NCI-H69 (cell line): ENCODE measurements at regions not wholly inside any gene's neighbourhood (a gene's known extent, or its start where the extent isn't known, plus 50 kb on each side); places are given as distances from the start of the nearest gene placed in this dataset.

ENCODE experiments used
- DNase-seq: peaks from one replicate; lab custom pipeline; 2025; lab: John Stamatoyannopoulos, UW

- DNase-seq = peak; percentile 64
Observed at GRCh38 chr17:74082886-74083285, 120.6 kb upstream of the RPL38 start.

DNA sequence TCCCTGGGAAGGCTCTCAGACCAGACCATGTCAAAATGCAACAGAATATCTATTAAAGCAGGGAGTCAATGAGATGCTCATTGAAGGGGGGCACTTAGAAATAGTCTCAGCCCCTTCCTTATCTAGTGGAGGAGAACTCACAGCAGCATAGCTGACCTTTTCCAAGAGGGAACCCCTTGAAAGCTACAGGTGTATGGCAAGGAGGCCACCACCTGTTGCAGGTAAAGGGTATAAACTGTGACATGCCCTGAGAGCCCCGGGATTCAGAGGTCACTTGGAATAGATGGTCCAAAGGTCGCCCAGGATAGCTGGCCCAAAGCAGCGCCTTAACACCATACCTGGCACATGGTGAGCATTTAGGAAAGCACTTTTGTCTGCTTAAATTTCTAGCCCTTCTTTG lies 120.2 kb upstream of the RPL38 start:
- no peak for DNase-seq

DNA sequence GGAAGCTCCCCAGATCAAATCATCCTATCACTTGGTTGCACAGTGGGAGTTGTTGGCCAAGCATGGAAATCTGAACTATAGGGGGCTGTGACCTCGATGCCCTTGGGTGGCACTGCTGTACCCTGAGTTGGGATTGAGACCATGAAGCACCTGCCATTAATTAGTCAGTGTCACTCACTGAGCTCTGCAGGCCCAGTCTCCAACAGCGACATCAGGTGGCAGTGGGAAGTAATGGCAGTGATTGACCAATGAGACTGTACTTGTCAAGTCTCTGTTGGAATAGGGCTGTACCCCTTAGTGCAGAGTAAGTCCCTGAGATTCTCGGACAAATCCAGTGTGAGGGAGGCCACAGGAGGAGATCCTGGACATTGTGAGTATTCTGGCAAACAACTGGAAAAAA lies 118.0 kb upstream of the RPL38 start:
- peak; percentile 24 for DNase-seq

DNA sequence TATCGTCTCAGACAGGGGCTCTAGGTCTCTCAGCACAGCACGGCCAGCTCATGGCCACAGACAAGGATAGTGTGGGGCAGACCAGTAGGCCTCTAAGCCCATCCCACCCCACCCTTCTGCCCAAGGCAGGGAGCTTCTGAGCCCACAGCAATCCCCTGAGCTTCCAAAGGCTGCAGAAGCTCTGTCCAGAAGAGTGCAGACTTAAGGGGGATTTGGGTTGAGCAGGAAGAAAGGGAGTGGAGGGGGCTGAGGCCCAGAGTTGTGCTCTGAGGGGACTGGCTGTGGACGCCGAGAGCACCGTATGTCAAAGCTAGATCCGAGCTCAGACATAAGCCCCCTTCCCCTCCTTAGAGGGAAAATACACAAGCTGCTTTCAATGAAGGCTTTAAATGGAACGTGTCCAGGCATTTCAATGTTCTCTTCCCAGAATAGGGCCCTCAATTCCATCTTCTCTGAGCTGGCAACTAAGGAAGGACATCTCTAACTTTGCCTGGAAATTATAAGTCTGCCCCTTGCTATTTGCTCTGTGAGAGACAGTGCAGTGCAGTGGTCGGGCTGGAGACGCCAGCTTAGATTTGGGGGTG lies 116.4 kb upstream of the RPL38 start:
- DNase-seq = no peak

- DNase-seq = no peak
Observed at GRCh38 chr17:74088285-74088933, 115.1 kb upstream of the RPL38 start.

GRCh38 chr17:74088934-74089329 lies 114.5 kb upstream of the RPL38 start:
- DNase-seq = no peak

DNA sequence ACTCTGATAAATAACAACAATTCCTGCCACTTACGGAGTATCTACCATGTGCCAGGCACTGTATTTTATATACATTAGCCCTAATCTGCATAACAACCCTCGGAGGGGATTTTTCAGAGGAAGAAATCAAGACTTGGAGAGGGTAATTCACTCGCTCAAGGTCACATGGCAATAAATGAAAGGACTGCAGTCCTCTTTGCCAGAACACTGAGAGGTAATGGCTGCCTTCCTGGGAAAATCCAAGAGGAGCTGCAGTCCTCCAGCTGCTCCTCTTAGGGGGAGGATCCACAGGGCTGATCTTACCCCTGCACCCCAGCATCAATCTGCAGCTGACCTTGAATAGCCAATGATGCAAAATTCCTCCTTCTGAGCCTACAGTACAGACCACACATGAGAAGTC lies 114.1 kb upstream of the RPL38 start:
- no peak for DNase-seq

- peak; percentile 82 for DNase-seq
Observed at GRCh38 chr17:74089869-74090464, 113.5 kb upstream of the RPL38 start.

GRCh38 chr17:74094651-74095050 lies 108.8 kb upstream of the RPL38 start:
- DNase-seq = no peak

DNA sequence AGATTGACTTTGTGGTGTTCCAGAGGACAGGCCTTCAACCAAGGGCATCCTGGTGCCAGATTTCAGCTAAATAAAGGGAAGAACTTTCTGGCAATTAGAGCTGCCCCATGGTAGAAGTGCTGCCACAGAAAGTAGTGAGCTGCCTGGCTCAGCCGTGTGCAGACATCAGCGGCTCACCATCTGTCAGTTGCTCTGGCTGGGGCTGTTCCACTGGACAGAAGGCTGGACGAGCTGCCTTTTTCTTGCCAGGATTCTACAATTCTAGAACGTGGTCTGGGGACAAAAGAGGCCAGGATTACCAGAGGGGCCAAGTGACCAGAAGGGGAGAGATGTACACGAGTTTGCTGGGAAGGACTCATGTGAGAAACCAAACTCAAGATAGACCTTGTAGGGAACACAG lies 107.0 kb upstream of the RPL38 start:
- DNase-seq = no peak

DNA sequence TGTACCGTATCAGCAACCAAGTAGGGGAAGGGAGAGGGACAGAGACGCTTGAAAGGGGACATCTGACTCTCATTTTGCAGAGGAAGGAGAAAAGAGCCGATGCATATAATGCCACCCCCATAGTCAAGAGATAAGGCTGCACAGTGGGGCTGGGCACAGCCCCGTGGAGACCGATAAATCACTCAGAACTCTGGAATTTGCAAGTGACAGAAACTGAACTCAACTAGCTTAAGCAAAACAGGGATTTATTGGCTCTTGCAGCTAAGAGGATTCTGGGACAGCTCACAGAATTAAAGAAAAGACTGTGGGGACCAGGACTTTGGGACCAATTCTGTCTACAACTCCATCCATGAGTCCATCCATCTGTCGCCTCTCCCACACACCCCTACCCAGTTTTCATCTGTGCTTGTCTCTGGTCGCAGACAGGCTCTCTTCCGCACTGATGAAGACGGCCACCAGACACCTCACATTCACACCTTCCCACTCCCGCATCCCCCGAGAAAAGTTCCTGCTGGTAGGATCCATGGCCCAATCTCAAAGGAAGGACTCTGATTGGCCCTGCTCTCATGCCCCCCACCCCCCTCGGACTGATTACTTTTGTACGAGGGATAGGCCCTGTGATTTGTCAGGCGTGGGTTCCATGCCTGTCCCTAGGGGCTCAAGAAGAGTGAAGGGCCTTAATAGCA lies 105.9 kb upstream of the RPL38 start:
- DNase-seq = no peak

- DNase-seq = no peak
Observed at GRCh38 chr17:74098136-74099024, 105.1 kb upstream of the RPL38 start.

DNA sequence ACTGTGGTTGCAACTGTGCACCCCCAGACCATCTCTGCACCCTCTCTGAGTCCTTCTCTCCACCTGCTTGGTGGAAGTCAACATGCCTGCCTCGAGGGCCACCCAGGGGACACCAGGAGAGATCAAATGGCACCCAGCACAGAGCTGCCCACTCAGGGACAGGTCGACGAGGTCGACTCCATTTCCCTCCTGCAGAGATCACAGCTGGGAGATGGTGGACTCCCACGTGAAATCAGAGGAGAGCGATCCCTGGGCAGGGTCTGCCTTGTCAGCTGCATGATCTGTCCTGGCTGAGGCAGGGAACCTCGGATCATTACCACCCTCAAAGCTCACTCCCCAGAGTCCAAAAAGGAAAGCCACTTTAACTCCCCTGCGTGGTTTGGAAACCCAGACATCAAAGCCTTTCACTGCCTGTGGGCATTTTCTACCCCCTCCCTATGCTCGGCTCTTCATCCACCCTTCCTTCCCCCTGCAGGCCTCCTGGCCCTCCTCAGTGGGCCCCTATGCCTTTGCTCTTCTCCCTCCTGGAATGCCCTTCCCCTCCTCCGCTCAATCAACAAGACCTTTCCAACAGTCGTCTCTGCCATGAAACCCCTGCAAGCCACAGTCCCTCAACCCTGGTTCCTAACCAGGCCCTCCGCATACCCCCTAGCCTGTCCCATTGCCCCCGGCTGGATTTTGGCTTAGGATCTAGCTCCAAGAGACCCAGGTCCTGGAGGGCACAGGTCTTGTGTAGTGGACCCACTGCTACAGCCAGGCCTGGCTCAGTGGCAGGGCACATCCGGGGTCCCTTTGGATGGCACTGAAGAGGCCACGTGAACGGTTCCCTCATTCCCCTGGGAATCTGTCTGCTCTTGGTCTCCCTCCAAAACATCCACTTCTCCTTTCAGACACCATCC lies 103.8 kb upstream of the RPL38 start:
- DNase-seq = no peak

GRCh38 chr17:74104921-74105320 lies 98.6 kb upstream of the RPL38 start:
- DNase-seq = no peak

GRCh38 chr17:74107107-74107506 lies 96.4 kb upstream of the RPL38 start:
- no peak for DNase-seq

DNA sequence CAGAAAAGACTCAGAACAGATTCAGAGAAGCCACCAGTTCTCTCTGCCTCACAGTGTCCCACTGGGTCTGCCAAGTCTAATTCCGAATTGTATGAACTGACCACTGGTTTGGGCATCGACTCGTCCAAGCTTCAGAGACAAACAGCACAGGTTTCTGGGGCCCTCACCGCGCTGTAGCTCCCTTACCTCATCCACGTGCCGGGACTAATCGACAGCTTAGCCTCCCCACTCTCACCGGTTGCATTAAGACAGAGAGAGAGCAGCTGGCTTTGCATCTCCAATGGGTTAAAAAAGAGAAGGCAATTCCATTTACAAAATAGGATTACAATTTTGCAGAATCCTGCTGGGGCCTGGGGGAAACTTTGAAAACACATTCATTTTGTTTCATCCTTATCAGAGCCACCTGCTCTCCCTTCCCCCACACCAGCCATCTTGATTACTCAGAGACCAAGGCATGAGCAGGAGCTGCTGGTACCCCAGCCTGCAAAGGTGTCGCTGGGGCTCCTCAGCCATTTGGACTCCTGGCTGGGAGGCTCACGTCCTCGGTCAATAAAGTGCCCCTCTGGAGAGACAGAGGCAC lies 95.3 kb upstream of the RPL38 start:
- DNase-seq = no peak

DNA sequence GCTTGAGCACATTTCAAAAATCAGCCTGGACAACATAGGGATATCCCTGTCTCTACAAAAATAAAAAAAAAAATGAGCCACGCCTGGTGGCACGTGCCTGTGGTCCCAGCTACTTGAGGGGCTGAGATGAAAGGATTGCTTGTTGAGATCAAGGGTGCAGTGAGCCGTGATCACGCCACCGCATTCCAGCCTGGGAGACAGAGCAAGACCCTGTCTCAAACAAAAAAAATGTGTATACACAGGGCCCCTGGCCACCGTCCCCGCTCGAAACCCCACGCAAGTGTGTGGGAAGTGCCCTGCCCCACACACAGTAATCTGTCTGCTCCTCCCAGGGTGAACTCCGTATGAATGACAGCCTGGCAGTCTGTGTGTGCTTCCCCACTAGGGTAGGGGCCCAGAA lies 93.0 kb upstream of the RPL38 start:
- DNase-seq = no peak

- DNase-seq = no peak
Observed at GRCh38 chr17:74113326-74113725, 90.2 kb upstream of the RPL38 start.

DNA sequence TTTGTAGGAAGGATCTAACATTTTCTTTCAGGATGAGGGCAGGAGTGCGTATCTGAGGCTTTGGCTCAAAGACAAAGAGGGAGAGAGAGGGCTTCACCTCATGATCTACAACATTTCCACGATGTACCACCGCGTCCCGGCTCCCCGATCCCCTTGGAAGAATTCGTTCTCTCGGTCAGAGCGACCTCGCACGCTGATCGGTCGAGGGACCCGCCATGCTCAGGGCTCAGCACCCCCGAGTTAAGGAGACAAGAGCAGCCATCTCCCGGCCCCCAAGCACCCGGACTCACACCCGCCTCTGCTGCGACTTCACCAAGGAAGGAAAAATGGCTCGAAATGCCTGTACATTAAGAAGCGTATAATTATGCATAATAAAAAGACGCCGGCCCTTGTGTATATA lies 89.5 kb upstream of the RPL38 start:
- DNase-seq = peak; percentile 70

DNA sequence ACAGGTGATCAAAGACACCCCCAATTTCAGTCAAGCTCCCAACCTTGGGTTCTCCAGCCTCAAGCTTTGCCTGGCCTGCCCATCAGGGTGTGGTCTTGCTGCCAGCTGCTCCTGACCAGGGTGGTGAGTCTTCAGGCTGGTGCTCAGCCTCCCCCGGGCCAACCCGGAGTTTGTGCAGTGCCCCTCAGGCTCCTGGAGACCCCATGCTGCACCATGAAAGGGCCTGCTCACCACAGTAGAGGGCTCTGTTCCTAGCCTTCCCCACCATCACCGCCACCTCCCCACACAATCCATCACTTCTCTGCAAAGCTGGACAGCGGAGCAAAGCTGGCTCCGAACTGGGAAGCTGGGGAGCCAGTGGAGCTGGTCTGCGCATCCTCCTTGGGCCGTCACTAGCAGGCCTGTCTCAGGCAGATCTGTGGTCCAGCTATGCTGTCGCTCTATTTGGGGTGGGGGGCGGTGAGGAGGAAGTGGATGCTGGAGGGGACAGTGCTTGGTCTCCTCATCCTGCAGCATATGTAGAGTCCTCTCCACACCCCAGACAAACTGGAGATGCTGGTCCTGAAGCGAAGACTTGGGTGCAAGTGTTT lies 88.5 kb upstream of the RPL38 start:
- no peak for DNase-seq
